Ecto neural progenitor cell (in vitro differentiated cells): ENCODE measurements at regions not wholly inside any gene's neighbourhood (a gene's known extent, or its start where the extent isn't known, plus 50 kb on each side); places are given as distances from the start of the nearest gene placed in this dataset.

ENCODE experiments used
- DNase-seq: peaks from one replicate; pipeline ENCODE4 v3.0.0-alpha.2; 2018; ENCODE audit warnings: low spot score

GRCh38 chr15:97703400-97703799 lies 257.1 kb upstream of the ARRDC4 start:
- no peak for DNase-seq

GRCh38 chr15:97706059-97706458 lies 254.4 kb upstream of the ARRDC4 start:
- DNase-seq = no peak

DNA sequence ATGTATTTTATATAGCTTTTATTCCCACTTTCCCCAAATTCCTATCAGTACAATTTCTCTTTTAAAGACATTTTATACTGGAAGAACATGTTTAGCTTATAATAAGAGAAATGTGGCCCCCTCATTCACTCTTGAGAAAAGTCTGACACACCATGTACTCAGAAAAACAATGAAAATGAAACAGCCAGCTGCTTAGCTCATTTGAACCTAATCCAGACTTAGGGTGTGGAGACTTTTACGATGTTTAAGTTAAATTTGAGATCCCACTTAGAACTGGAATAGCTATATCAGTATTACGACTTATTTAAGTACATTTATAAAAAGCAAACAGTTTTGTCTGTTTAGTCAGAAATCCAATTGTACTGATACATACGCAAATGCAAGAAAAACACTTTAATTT lies 252.3 kb upstream of the ARRDC4 start:
- no peak for DNase-seq

DNA sequence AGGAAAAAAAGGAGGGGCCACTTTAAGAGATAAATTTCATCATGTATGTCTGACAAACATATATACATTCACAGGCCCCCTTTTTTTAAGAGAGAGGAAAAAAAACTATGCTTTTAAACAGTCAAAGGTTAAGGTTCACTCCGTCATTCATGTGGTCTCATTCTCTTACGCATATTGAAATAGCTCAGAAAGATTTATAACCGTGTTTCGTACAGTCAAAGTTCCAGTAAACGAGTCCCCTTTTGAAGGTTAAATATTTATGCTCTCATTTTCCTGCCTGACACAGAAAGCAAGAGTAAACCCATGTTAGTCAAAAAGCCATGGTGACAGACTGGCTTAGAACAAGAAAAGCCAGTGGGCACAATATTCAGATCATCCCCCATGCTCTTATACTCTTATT lies 248.0 kb upstream of the ARRDC4 start:
- DNase-seq = no peak

- no peak for DNase-seq
These were observed 242.7 kb upstream of the ARRDC4 start for GRCh38 chr15:97717806-97718205.

DNA sequence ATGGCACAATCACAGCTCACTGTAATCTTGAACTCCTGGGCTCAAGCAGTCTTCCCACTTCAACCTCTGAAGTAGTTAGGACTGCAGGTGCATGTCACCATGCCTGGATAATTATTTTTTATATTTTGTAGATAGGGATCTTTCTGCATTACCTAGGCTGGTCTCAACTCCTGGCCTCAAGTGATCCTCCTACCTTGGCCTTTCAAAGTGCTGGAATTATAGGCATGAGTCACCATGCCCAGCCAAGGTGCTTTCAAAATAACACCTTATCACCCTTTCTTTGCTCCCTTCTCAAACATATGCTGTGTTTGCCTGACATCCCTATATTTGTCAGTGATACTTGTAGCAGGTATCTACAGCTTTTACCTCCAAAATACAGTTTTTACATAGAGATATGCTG lies 242.0 kb upstream of the ARRDC4 start:
- DNase-seq = no peak

DNA sequence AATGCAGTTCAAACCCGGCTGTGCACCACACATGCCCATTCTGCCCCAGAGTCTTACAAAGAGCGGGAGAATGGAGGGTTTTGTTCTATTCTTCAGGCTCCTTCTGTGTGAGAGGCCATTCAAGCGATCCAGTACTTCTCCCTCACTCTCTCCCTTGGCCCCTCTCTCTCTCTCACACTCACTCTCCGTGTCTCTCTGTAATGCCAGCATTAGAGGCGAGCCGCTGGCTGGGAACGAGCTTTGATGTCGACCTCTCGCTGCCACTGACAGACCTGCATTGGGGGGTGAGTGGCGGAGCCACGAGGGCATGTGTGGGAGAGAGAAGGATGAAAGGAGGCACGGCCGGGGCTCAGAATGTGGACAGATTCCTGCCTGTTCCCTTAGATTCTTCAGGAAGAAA lies 231.7 kb upstream of the ARRDC4 start:
- peak; percentile 51 for DNase-seq

DNA sequence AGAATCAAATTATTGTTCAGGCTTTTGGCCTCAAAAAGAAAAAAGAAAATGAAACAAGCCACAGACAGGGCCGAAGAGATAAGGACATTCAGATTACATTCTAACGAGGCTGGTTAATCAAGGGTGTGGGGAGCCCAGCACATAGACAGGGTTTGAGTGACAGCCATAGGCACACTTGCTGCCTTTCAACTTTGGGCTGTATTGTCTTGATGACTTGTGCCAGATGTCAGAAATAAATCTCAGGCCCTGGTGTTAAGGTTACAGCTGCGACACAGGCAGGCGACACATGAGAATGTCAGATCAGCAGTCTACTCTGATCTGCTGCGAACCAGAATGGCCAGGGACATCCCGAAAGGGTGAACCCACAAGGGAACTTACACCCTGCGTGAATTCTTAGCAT lies 231.2 kb upstream of the ARRDC4 start:
- DNase-seq = no peak

DNA sequence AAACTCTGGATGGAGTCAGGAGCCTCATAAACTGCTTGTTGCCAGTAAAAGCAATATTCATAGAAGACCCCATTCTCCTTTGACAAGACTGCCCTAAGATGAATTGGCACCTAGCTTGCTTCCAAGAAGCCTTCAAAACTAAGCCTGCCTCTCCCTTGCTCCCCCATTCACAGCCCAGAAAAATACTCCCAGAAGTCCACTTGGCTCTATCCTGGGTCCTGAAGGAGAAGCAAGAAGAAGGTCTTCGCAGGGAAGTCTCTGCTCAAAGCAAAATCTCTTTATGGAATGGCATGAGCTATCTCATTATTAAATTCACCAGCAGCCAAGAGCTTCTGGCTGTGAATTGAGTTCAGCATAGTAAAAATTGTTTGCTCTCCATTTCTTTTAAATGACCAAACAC lies 230.2 kb upstream of the ARRDC4 start:
- no peak for DNase-seq

DNA sequence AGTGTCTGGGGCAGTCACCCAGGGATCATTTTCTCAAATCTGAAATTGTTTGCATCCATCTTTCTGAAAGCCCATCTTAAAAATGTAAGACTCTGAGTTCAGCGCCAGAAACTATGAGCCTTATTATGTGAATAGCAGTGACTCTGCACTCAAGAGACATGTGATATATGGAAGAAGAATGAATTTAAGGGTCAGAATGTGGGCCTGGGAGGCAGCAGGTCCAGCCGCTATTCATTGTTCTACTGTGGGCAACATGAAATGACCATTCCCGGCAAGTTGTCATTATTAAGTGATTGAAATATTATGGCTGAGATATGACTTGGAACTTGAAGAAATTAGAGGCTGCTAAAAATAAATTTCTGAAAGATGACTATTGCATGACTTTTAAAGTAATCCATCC lies 228.6 kb upstream of the ARRDC4 start:
- DNase-seq = no peak

DNA sequence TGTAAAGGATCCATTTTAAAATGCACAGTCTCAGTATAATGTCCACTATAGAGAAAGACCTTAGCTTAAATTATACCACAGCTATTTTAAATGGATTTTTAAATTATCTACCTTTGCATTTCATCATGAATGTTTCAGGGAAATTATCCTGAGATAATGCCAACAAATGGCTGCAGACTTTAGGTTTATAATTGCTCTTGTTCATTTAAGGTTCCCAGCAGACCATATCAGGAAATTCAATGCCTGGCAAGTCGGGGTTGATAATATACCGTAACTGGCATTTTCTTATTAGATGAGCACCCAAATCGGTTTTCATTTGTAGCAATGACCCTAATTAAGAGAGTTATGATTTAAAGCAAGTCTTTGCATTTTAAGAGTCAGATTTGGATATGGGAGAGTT lies 227.1 kb upstream of the ARRDC4 start:
- DNase-seq = no peak

GRCh38 chr15:97736748-97737147 lies 223.8 kb upstream of the ARRDC4 start:
- DNase-seq = no peak

DNA sequence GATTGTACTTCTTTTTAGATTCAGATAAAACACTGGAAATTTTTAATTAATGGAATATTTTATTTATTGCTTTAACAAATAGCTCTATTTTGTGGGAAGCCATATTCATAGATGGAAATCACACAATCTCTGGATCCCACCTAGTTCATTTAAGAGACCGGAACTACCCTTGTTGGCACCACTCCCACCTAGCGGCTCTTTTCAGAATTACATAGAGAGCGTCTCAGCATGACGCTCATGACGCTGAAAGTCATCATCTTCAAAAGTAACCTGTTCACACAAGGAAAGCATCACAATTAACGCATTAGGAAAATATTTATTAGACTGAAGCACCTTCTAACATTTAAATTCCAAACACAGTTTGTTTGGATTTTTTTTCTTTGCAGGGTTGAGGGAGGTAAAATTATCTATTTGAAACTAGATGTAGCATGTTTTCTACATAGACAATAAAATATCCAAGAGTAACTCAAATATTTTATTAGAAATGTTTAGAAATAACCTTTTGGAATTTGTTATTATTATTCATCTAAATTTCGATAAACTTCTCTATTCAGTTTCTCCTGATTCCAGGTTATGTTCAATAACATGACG lies 214.9 kb upstream of the ARRDC4 start:
- DNase-seq = no peak

- DNase-seq = no peak
These were observed 213.2 kb upstream of the ARRDC4 start for GRCh38 chr15:97747342-97747741.

DNA sequence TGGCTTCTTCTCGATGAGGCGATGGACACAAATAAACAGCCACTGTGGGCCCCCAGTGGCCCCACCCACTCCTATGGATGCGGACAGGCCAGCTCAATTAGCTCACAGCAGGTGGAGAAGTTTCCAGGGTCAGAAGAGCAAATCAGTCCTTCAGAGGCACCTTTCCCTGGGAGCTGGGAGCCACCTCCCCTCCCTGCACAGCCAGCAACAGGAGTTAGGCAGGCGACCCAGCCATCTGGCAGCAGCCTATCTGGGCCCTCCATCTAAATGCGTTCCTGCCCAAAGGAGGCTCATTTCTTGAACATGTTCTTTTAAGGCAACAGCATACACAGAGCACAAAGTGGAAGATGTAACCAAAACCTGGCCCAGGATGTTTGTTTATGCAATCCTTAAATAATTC lies 211.9 kb upstream of the ARRDC4 start:
- DNase-seq = no peak

DNA sequence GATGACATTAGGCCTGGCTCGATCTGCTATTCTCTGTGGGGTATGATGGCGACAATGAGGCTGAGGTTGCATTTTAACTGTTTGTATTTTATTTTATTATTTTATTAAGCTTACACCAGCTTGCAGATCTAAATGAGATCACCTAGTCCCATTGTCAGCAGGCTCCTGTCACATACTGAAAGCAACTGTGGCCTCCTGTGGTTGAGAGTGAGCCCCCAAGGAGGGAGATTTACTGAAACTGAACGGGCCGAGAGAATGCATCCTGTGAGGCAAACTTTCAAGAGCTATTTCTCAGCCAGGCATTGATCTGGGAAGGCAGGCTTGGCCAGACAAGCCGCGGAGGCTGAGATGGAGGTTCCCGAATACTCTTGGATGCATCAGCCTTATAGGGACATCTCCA lies 210.4 kb upstream of the ARRDC4 start:
- no peak for DNase-seq

GRCh38 chr15:97755726-97756125 lies 204.8 kb upstream of the ARRDC4 start:
- no peak for DNase-seq

DNA sequence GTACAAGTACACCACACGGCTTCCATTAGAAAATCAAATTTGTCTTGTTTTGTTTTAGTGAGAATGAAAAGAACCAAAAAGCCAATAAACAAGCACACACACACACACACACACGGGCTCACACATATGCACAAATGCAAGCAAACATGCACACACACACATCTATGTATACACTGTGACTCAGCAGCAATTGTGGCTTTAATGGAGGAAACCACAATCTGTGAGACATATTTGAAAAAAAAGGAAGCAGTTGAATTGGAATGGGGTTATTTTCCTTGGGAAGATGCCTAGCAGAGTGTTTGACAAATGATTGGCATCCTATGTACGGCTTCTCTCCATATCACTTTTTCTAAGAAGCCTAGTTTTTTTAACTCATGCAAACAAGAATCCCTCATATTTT lies 201.1 kb upstream of the ARRDC4 start:
- no peak for DNase-seq

- no peak for DNase-seq
These were observed 199.4 kb upstream of the ARRDC4 start for GRCh38 chr15:97761110-97761509.

GRCh38 chr15:97783240-97783639 lies 177.3 kb upstream of the ARRDC4 start:
- no peak for DNase-seq

DNA sequence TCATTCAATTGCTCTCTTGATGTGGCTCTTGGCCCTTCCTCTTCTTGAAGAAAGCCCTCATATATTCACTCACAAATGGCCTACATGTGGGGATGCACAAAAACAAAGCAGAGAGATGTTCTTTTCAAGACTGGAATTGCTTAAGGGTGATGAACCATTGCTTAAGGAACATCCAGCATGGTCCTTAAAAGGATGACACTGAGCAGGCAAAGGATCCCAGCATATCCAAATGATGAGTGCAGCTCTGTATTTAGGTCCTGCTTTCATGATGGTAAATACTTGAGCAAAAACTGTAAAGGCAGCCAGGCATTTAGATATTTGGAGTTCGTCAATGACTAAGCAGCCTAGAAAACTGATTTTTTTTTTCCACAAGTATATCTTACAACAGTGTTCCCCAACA lies 173.8 kb upstream of the ARRDC4 start:
- no peak for DNase-seq

GRCh38 chr15:97790180-97790579 lies 170.3 kb upstream of the ARRDC4 start:
- DNase-seq = no peak

DNA sequence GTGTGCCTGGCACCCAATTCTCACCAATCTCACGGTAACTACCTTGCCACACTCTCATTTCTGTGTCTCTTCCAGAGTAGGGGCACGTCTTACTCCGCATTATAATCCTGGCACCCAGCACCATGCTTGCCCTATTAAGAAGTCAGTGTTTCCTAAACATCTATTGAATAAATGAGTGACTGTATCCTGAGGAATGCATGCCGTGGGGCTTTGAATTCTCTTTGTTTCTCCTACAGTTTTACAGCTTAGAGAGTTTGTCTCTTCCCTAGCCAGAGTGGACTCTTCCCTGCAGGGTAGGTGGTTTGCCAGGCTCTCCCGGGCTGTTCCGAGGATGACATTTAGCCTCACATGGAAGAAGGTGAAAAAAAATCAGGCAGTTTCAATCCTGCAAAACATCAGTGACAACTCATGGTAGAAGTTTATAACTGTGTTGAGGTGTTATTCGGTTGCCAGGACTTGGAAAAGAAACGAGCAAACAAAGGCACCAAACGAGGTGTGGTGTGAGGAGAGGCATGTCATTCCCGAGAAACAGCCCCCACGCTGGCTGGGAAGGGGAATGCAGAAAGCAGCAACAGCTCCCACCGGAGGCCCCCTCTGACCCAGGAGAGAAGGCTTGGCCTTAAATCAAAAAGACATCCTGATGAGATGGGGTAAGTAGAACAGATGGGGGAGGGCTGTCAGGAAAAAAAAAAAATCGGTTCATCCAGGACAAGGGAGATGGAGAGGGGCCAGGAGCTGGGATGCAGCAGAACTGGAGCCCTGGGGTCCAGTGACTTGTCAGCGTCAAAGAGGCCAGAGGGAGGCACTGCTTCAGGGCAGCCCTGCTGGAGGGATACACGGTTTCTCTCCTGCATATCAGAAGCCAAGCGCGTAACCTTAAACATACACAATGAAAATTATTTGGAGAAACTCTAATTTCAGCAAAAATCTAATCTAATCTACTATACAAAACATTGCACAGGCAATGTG lies 168.4 kb upstream of the ARRDC4 start:
- no peak for DNase-seq

DNA sequence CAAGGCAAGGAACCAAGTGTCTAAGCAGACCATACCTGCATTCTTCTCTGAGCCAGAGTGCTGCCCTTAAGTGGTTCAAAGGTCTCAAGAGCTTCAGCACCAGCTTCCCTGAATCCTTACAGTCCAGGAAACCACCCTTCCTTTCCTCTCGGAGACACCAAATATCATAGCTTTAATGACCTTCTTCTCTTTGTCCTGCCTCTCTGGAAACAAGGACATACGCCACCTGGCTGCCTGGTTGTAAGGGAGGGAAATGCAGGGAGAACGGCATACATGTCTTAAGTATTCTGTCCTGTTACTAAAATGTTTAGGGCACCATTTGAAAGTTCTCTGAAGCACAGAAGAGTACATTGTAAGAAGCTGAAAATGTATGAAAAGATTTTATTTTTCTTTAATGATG lies 155.6 kb upstream of the ARRDC4 start:
- no peak for DNase-seq
